Natural killer cell (primary cell): ENCODE measurements at regions not wholly inside any gene's neighbourhood (a gene's known extent, or its start where the extent isn't known, plus 50 kb on each side); places are given as distances from the start of the nearest gene placed in this dataset.

Experiments used
- ATAC-seq, 3 donors: fragments of 150-1000 bp in 2 of 3; fragments of 200-7000 bp in 1 of 3; cut with Tn5 transposase; 1 replicate in 1 of 3; 2 replicates in 2 of 3; pipeline ENCODE4 v1.10.0; 2021; ENCODE audit warnings: mild to moderate bottlenecking in 2 of 3, moderate library complexity in 2 of 3
- DNase-seq, 2 donors: peaks; one replicate each; pipeline versions ENCODE4 v3.0.0 to v3.0.0-alpha.2; 2013 to 2021; ENCODE audit warnings: mixed read lengths in 1 of 2
- H3K27ac ChIP-seq: one replicate; pipeline ENCODE4 v1.5.1; 2013; ENCODE audit warnings: mild to moderate bottlenecking, low read length
- H3K27me3 ChIP-seq: one replicate; pipeline ENCODE4 v1.6.1; 2013; ENCODE audit warnings: low read length; ENCODE audit not compliant: control insufficient read depth, insufficient read depth
- H3K36me3 ChIP-seq: one replicate; pipeline ENCODE4 v1.6.1; 2013; ENCODE audit warnings: low read length; ENCODE audit not compliant: control insufficient read depth, insufficient read depth
- H3K4me1 ChIP-seq: one replicate; pipeline ENCODE4 v1.6.1; 2013; ENCODE audit warnings: low read length; ENCODE audit not compliant: control insufficient read depth, insufficient read depth
- H3K4me3 ChIP-seq: one replicate; pipeline ENCODE4 v1.5.1; 2013; ENCODE audit warnings: low read length
- H3K9me3 ChIP-seq: one replicate; pipeline ENCODE4 v1.6.1; 2013; ENCODE audit warnings: low read length; ENCODE audit not compliant: control insufficient read depth, insufficient read depth
- H3K27ac Mint-ChIP-seq, 2 donors: one replicate each; pipeline ENCODE4 v1.8.0; 2022; ENCODE audit warnings: mild to moderate bottlenecking in 2 of 2, mixed read lengths in 2 of 2, moderate library complexity in 1 of 2
- H3K27me3 Mint-ChIP-seq, 2 donors: one replicate each; pipeline ENCODE4 v1.8.0; 2022; ENCODE audit warnings: low read depth in 2 of 2, mixed read lengths in 2 of 2
- H3K36me3 Mint-ChIP-seq: one replicate; pipeline ENCODE4 v1.8.0; 2022; ENCODE audit warnings: mixed read lengths
- H3K4me1 Mint-ChIP-seq, 2 donors: one replicate each; pipeline ENCODE4 v1.8.0; 2022; ENCODE audit warnings: mixed read lengths in 2 of 2
- H3K4me3 Mint-ChIP-seq: one replicate; pipeline ENCODE4 v1.8.0; 2022; ENCODE audit warnings: mild to moderate bottlenecking, moderate library complexity, mixed read lengths
- H3K9me3 Mint-ChIP-seq, 2 donors: one replicate each; pipeline ENCODE4 v1.8.0; 2022; ENCODE audit warnings: mixed read lengths in 2 of 2
- WGBS: methylation state at CpG from one replicate; pipeline ENCODE4 v1.1.7; 2013; ENCODE audit warnings: missing lambda C conversion rate; ENCODE audit not compliant: insufficient coverage; 5-methylcytosine and 5-hydroxymethylcytosine counted together
- intact Hi-C: fragments of 100-400 bp; cut with micrococcal nuclease; formaldehyde crosslinking; loops from one replicate; pipeline ENCODE4 v1.14.2; 2022
- TF ChIP-seq, protein P1 (sequence below): fragments of 200-600 bp; IDR thresholded peaks from one replicate; pipeline ENCODE4 v1.8.0; 2022; ENCODE audit warnings: antibody characterized with exemption

DNA sequence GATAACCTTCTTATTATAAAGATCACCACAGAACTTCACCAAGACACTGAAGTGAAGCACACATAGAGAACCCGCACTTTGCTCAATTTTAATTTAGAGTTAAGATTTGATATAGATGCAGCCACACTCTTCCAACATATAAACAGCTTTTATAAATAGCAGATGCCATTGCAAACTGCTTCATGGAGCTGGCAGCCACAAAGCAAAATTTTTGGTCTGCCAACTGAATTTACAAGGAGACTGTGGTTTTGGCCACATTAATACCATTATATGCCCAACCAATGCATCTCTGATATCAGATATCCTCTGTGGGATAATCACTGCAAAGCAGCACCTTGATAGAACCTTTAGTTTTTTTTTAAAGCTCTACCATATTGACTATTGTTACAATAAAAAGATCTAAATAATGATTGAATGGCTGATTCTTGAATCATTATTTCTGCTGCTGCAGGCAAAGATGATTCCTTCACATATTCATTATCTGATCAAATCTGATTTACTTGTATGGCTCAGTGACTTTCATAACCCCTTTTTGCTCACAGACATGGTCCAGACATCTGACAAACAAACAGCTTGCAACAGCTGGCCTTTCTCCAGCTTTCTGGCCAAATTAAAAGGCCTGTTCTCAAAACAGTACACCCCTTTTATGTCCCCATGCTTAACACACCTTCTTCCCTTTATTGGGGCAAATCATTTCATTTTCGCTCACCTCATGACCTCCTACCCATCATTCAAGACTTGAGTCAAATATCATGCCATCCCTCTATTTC is 88.4 kb downstream of the METTL4 start:
- Mint-ChIP-seq H3K27me3 (peaks cover 19 to 35% of the 10 kb centered on the region in 2 donors), H3K9me3 (no peaks in the 10 kb centered on the region), H3K4me3 (no peak overlapping the region), H3K4me1 (no peaks in the 10 kb centered on the region), H3K27ac (no peak overlapping the region), H3K36me3 (no peaks in the 10 kb centered on the region)
- intact Hi-C loops, result no loop called here
- H3K27ac ChIP-seq, result no peak overlapping the region
- ATAC-seq, result no peak
- H3K4me1 ChIP-seq, result no peaks in the 10 kb centered on the region
- no peak for DNase-seq
- H3K36me3 ChIP-seq, result no peaks in the 10 kb centered on the region
- no peaks in the 10 kb centered on the region for H3K27me3 ChIP-seq
- 86% methylated on average over 1 of the region's 2 CpGs for WGBS
- no peak overlapping the region for H3K4me3 ChIP-seq
- TF ChIP-seq, protein P1, sequence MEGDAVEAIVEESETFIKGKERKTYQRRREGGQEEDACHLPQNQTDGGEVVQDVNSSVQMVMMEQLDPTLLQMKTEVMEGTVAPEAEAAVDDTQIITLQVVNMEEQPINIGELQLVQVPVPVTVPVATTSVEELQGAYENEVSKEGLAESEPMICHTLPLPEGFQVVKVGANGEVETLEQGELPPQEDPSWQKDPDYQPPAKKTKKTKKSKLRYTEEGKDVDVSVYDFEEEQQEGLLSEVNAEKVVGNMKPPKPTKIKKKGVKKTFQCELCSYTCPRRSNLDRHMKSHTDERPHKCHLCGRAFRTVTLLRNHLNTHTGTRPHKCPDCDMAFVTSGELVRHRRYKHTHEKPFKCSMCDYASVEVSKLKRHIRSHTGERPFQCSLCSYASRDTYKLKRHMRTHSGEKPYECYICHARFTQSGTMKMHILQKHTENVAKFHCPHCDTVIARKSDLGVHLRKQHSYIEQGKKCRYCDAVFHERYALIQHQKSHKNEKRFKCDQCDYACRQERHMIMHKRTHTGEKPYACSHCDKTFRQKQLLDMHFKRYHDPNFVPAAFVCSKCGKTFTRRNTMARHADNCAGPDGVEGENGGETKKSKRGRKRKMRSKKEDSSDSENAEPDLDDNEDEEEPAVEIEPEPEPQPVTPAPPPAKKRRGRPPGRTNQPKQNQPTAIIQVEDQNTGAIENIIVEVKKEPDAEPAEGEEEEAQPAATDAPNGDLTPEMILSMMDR, result no peak
- no peaks in the 10 kb centered on the region for H3K9me3 ChIP-seq

DNA sequence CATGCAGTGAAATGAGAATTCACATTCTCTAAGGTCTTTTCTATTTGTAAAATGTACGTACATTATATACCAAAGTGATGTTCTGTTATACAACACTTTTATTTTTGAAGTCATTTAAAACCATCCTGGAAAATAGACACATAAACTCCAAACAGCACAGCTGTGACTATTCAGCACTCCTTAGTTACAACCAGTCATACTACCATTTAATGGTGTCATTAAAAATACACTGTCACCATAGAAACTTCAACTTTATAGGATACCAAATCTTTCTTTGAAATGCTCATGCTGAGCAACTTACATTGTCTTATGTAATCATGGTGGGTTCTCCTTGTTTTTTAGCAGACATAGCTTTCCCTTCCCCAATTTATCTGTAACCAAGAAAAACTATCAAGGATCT is 85.3 kb downstream of the METTL4 start:
- H3K27me3 Mint-ChIP-seq, result peaks cover 15 to 30% of the 10 kb centered on the region in 2 donors
- H3K27ac ChIP-seq, result no peak overlapping the region

DNA sequence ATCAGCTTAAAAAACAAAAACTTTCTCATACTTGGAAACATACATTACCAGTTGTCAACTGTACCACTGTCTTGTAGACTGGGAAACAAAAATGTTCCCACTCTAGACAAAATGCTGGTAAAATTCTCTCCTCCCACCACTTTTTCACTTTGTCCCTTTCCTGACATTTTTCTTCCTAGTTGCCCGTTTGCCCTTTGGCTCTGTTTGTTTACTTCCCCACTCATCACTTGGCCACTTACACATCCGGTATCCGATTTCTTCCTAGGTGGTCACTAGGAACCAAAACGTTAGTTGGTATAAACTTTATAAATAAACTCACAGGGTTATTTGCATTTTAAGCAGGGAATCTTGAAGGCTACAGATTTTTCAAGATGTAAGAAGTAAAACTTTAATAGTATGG is 84.9 kb downstream of the METTL4 start:
- Histone ChIP-seq H3K36me3 (no peaks in the 10 kb centered on the region), H3K9me3 (no peaks in the 10 kb centered on the region), H3K4me1 (no peaks in the 10 kb centered on the region), H3K4me3 (no peak overlapping the region), H3K27me3 (no peaks in the 10 kb centered on the region), H3K27ac (no peak overlapping the region)
- no peak for ATAC-seq
- DNase-seq, result no peak
- Mint-ChIP-seq H3K27me3 (peaks cover 14 to 30% of the 10 kb centered on the region in 2 donors), H3K36me3 (no peaks in the 10 kb centered on the region), H3K4me1 (no peaks in the 10 kb centered on the region), H3K4me3 (no peak overlapping the region), H3K9me3 (no peaks in the 10 kb centered on the region), H3K27ac (no peak overlapping the region)
- intact Hi-C loops, result no loop called here
- TF ChIP-seq, protein P1, result no peak
- 20% methylated on average over 1 of the region's 4 CpGs for WGBS

More for the DNA sequence above, 85.3 kb downstream of the METTL4 start:
- no peak overlapping the region for H3K4me3 ChIP-seq
- intact Hi-C loops, result no loop called here
- H3K9me3 Mint-ChIP-seq, result no peaks in the 10 kb centered on the region
- no peaks in the 10 kb centered on the region for H3K36me3 Mint-ChIP-seq
- H3K27ac Mint-ChIP-seq, result no peak overlapping the region
- TF ChIP-seq, protein P1, result no peak
- ATAC-seq, result no peak
- no peaks in the 10 kb centered on the region for H3K4me1 ChIP-seq
- no peak for DNase-seq
- H3K27me3 ChIP-seq, result no peaks in the 10 kb centered on the region
- H3K36me3 ChIP-seq, result no peaks in the 10 kb centered on the region
- no peak overlapping the region for H3K4me3 Mint-ChIP-seq
- no peaks in the 10 kb centered on the region for H3K9me3 ChIP-seq
- no peaks in the 10 kb centered on the region for H3K4me1 Mint-ChIP-seq
- no CpG with 5 or more reads among the region's 1 CpG for WGBS
